Pancreas (tissue), 10 donors: ENCODE measurements at regions not wholly inside any gene's neighbourhood (a gene's known extent, or its start where the extent isn't known, plus 50 kb on each side); places are given as distances from the start of the nearest gene placed in this dataset.

Experiments
- ATAC-seq, 4 donors: fragments of 200-7000 bp; cut with Tn5 transposase; one replicate each; pipeline versions ENCODE4 v1.8.0 to v1.9.1; 2020; ENCODE audit warnings: mild to moderate bottlenecking in 4 of 4, moderate library complexity in 4 of 4
- DNase-seq, 6 donors: peaks; one replicate each; pipeline ENCODE4 v3.0.0-alpha.2; 2020
- FAIRE-seq: peaks from 2 replicates; lab custom pipeline; 2012; peaks lifted over from hg19 to GRCh38; lab: Jason Lieb, UNC
- H3K27ac ChIP-seq, 4 donors: fragments of 200-600 bp; sonication (generic); 1 replicate in 3 of 4; 2 replicates in 1 of 4; pipeline versions ENCODE4 v1.5.0 to v1.8.0; 2020
- H3K27me3 ChIP-seq, 4 donors: fragments of 200-600 bp; one replicate each; pipeline ENCODE4 v1.8.0; 2021
- H3K36me3 ChIP-seq, 3 donors: fragments of 200-600 bp; sonication (generic) in 1 of 3; one replicate each; pipeline versions ENCODE4 v1.5.0 to v1.8.0; 2020 to 2021
- H3K4me1 ChIP-seq, 3 donors: fragments of 200-600 bp; one replicate each; pipeline ENCODE4 v1.8.0; 2021
- H3K4me3 ChIP-seq, 4 donors: fragments of 200-600 bp; sonication (generic) in 2 of 4; one replicate each; pipeline versions ENCODE4 v1.5.0 to v1.8.0; 2020 to 2021
- H3K9me3 ChIP-seq, 4 donors: fragments of 200-600 bp; one replicate each; pipeline ENCODE4 v1.8.0; 2021
- WGBS, 2 donors: extraction: QIAGEN DNeasy Blood & Tissue Kit; methylation state at CpG; one replicate each; pipeline ENCODE4 v1.1.7; 2013; 5-methylcytosine and 5-hydroxymethylcytosine counted together
- intact Hi-C, 3 donors: fragments of 100-400 bp; cut with DNase I; formaldehyde crosslinking; loops; one replicate each; pipeline versions ENCODE4 v1.11.1 to v1.14.2; 2022
- TF ChIP-seq, protein P1 (sequence below), 4 donors: fragments of 200-600 bp; sonication (generic) in 3 of 4; IDR thresholded peaks; one replicate each; pipeline versions ENCODE4 v1.5.0 to v1.8.0; 2021; ENCODE audit warnings: antibody characterized with exemption in 4 of 4
- donor health status: healthy with polysubstance abuse.
- donor health status: DM: no; HTN: no; CAD: no; lungs with moderate emphysema.
- donor health status: DM: no; HTN: no; CAD: no.
- donor health status: control.
- donor health status: control.
- donor health status: Bipolar disorder and iron deficiency.
- donor health status: DM: yes; HTN: yes; CAD: no.
- donor health status: DM: no; HTN: no; CAD: no.
- donor health status: DM: no; HTN: no; CAD: no.
- donor health status: DM: yes; HTN: yes; CAD: no.

DNA sequence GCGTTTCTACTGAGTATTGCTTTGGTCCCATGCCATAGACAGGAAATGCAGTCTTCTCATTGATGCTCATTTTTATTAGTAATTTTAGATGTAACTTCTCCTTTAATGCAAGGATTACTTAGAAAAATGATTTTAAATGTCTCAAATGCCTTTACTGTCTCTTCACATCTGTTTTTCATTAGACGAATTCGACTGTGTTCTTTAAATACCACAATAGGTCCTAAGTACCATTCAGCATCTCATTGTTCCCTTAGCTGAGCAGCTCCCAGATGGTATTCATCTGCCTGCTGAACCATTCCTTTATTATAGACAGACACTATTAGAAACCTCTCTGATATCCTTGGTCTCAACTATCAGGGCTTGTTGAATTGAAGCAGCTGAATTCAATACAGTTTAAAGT is 113.6 kb downstream of the LSMEM1 start:
- Histone ChIP-seq H3K27me3 (no peaks in the 10 kb centered on the region), H3K9me3 (no peaks in the 10 kb centered on the region), H3K4me3 (no peak overlapping the region), H3K4me1 (no peaks in the 10 kb centered on the region), H3K27ac (no peak overlapping the region), H3K36me3 (no peaks in the 10 kb centered on the region)
- 65 to 85% methylated on average over 3 of the region's 3 CpGs for WGBS, 2 donors
- no peak for FAIRE-seq
- intact Hi-C loops = no loop called here
- DNase-seq = no peak
- ATAC-seq = no peak
- TF ChIP-seq, protein P1, sequence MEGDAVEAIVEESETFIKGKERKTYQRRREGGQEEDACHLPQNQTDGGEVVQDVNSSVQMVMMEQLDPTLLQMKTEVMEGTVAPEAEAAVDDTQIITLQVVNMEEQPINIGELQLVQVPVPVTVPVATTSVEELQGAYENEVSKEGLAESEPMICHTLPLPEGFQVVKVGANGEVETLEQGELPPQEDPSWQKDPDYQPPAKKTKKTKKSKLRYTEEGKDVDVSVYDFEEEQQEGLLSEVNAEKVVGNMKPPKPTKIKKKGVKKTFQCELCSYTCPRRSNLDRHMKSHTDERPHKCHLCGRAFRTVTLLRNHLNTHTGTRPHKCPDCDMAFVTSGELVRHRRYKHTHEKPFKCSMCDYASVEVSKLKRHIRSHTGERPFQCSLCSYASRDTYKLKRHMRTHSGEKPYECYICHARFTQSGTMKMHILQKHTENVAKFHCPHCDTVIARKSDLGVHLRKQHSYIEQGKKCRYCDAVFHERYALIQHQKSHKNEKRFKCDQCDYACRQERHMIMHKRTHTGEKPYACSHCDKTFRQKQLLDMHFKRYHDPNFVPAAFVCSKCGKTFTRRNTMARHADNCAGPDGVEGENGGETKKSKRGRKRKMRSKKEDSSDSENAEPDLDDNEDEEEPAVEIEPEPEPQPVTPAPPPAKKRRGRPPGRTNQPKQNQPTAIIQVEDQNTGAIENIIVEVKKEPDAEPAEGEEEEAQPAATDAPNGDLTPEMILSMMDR (IDR thresholded peaks at IDR 0.05) = no peak

DNA sequence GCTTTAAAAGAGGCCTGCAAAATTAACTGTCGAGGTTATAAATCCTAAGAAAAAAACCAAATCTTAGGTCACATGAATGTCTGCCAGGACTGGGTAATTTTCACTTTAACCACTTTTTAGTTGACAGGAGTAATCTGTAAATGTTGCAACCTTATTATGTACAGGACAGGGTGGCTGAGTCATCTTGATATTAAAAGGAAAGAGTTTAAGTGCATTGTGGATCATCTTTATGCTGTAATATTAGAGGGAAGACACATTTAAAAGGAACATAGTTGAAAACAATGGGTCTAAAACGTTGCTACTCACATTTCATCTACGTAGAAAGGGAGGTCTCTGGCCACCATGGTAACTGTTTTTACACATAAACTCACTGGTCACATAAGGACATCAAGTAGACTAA is 115.5 kb downstream of the LSMEM1 start:
- H3K9me3 ChIP-seq = no peaks in the 10 kb centered on the region
- WGBS, 2 donors = 49 to 58% methylated on average over 3 of the region's 3 CpGs
- TF ChIP-seq, protein P1 (IDR thresholded peaks at IDR 0.05) = no peak
- DNase-seq (no peak), FAIRE-seq (peak; percentile 73), ATAC-seq (no peak)
- no peaks in the 10 kb centered on the region for H3K27me3 ChIP-seq
- no peak overlapping the region for H3K4me3 ChIP-seq
- H3K4me1 ChIP-seq = no peaks in the 10 kb centered on the region
- H3K36me3 ChIP-seq = no peaks in the 10 kb centered on the region
- no peak overlapping the region for H3K27ac ChIP-seq
- intact Hi-C loops = no loop called here

DNA sequence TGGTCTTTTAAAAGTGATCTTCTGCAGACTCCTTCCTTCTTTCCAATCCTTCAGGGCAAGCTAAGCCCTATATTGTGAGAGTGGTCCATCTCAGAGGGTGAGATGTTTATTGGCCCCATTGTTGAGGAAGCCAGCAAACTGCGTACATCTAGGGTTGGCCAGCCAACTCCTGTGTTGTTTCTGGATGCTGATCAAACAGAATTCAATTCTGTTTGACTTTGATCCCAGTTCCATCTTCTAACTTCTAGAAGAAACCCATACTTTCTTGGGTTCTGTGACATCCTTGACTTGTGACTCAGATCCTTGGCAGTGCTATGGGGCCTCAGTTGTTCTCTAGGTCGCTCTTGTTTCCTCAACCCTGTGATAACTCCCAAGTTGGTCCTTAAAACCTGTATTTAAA is 116.2 kb downstream of the LSMEM1 start:
- WGBS, 2 donors = 70 to 85% methylated on average over 2 of the region's 2 CpGs
- Histone ChIP-seq H3K27me3 (no peaks in the 10 kb centered on the region), H3K27ac (no peak overlapping the region), H3K36me3 (no peaks in the 10 kb centered on the region), H3K9me3 (no peaks in the 10 kb centered on the region), H3K4me3 (no peak overlapping the region), H3K4me1 (no peaks in the 10 kb centered on the region)
- ATAC-seq (no peak), DNase-seq (no peak), FAIRE-seq (no peak)
- intact Hi-C loops = no loop called here
- TF ChIP-seq, protein P1 (IDR thresholded peaks at IDR 0.05) = no peak

DNA sequence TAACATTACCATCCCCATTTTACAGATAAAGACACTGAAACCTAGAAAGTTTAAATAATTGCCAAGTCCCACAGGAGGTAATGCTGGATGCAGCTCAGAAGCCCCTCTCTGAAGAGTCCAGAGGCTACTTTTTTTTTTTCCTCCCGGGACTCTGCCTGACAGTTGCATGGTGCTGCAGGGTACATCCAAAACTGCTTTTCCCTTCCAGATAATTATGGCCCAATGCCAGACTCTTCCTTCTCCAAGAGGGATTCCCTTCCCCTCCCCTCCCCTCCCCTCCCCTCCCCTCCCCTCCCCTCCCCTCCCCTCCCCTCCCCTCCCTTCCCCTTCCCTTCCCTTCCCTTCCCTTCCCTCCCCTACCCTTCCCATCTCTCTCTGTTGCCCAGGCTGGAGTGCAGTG is 122.9 kb downstream of the LSMEM1 start:
- ATAC-seq (no peak), FAIRE-seq (no peak), DNase-seq (no peak)
- Histone ChIP-seq H3K27ac (no peak overlapping the region), H3K27me3 (no peaks in the 10 kb centered on the region), H3K9me3 (no peaks in the 10 kb centered on the region), H3K36me3 (no peaks in the 10 kb centered on the region), H3K4me1 (no peaks in the 10 kb centered on the region), H3K4me3 (no peak overlapping the region)
- 76 to 88% methylated on average over 1 of the region's 1 CpG for WGBS, 2 donors
- TF ChIP-seq, protein P1 (IDR thresholded peaks at IDR 0.05) = no peak
- intact Hi-C loops = no loop called here

DNA sequence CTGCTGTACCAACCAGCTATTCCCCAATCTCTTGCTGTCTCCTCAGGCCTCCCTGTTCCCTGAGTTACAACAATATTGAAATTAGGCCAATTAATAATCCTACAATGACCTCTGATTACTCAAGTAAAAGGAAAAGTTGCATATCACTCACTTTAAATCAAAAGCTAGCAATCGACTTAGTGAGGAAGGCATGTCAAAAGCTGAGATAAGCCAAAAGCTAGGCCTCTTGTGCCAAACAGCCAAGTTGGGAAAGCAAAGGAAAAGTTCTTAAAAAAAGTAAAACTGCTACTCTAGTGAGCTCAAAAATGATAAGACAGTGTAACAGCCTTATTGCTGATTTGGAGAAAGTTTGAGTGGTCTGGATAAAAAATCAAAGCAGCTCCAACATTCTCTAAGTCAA is 129.8 kb downstream of the LSMEM1 start:
- no peaks in the 10 kb centered on the region for H3K36me3 ChIP-seq
- FAIRE-seq = no peak

More for the DNA sequence above, 129.8 kb downstream of the LSMEM1 start:
- intact Hi-C loops = no loop called here
- DNase-seq (no peak), ATAC-seq (no peak)
- TF ChIP-seq, protein P1 (IDR thresholded peaks at IDR 0.05) = no peak
- 8 to 12% methylated on average over 1 of the region's 1 CpG for WGBS, 2 donors
- Histone ChIP-seq H3K27me3 (no peaks in the 10 kb centered on the region), H3K27ac (no peak overlapping the region), H3K4me3 (no peak overlapping the region), H3K9me3 (no peaks in the 10 kb centered on the region), H3K4me1 (no peaks in the 10 kb centered on the region)
